CD4-positive, alpha-beta T cell treated with Interleukin-17A for 1 hour (primary cell): ENCODE measurements at regions not wholly inside any gene's neighbourhood (a gene's known extent, or its start where the extent isn't known, plus 50 kb on each side); places are given as distances from the start of the nearest gene placed in this dataset.

Source experiments
- DNase-seq: peaks from one replicate; pipeline ENCODE4 v3.0.0-alpha.2; 2020

DNA sequence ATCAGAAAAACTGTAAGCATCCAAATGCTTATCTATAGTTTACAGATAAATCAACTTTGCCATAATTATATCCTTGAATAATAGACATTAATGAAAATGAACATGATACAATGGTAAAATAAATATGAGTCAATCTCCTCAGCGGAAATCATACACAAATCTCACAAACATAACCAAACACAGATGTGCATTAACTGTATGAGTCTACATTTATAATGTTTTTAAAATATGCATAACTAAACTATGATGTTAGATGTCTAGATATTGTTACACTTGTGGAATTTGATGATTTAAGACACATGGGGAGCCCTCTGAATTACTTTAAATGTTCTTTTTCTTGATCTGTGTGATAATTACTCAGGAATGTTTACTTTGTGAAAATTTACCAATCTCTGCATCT is 951.2 kb downstream of the TECRL start:
- no peak for DNase-seq

- no peak for DNase-seq
Observed at GRCh38 chr4:63440236-63440635, 969.0 kb downstream of the TECRL start.

- DNase-seq, result no peak
Observed at GRCh38 chr4:63430105-63430504, 979.1 kb downstream of the TECRL start.

DNA sequence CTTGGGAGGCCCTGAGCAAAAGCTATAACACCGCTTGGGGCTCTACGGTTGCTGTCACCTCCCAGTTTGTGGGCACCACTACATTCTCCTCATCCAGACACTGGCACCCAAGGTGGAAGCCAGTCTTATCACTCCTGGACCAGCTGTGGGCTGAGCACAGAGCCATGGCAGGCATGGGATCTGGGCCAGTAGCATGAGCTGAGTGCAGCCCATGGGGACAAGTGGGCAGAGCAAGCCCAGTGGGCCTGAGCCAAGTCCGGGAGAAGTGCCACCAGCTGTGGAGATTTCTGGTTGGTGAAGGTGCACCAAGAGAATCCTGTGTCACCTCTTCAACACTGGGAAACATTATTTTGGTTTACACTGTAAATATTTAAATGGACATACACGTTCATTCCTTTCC is 1013.0 kb downstream of the TECRL start:
- DNase-seq, result no peak

GRCh38 chr4:63393544-63393943 is 1015.7 kb downstream of the TECRL start:
- DNase-seq, result no peak

GRCh38 chr4:63379750-63380522 is 1029.3 kb downstream of the TECRL start:
- no peak for DNase-seq

DNA sequence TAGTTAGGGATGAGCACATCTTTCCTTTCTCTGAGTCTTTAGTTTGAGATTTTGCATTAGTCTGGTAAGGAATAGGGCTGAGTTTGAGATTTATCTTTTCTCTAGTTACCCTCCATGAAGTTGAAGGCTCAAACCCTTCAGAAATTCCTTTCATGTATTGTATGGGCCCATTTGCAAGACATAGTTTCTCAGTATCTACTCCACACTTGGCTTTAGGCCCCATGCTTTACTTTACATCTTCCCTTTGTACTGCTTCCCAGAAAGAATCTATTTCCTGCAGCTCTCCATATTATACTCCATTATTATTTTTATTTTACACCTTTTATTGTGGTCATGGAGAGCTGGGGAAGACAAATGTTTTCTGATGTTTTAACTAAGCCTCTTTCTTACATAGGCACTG is 1038.2 kb downstream of the TECRL start:
- DNase-seq, result no peak

- no peak for DNase-seq
Observed at GRCh38 chr4:63361628-63362027, 1047.6 kb downstream of the TECRL start.

GRCh38 chr4:63361066-63361465 is 1048.2 kb downstream of the TECRL start:
- DNase-seq, result no peak

GRCh38 chr4:63349674-63350025 is 1059.6 kb downstream of the TECRL start:
- DNase-seq, result no peak

DNA sequence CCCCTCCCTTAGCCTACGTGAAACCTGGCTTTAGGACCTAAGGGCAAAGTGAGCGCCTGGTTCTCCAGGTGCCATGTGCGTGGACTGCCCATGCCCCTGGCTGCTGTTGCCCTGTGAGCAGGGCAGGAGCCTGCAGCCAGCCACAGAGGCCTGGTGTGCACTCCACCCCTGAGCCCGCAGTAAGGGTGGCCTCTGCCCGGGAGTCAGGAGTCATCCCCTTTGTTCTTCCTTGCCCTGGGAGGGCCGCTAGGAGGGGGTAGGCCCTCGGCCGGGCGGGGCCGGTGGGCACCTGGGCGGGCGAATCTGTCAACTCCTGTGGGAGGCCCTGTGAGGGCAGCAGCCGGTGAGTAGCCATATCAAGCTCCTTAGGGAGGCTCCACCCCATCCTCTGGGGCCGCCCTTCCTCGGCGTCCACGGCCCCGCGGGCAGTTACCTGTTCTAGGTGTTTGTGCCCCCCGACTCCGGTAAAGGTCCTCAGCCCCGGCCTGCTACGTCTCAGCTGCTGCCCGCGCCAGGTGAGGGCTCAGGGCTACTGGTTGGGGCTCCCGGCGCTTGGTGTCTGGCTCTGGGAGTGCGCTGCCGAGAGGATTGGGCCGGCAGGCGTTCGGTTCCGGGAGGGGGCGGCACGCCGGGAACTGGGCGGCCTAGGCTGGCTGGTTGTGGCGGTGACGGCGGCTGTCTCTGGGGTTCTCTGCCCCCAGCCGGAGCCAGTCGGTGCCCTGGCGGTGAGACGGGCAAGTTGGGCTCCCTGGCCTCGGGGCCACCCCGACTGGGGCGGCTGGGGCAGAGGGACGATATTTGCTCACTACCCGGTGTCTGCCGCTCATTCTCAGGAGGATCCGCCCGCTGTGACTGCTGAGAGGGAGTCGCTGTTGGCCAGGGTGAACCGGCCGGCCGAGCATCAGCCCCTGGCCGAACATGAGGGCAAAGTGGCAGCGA is 1060.2 kb downstream of the TECRL start:
- DNase-seq, result no peak

DNA sequence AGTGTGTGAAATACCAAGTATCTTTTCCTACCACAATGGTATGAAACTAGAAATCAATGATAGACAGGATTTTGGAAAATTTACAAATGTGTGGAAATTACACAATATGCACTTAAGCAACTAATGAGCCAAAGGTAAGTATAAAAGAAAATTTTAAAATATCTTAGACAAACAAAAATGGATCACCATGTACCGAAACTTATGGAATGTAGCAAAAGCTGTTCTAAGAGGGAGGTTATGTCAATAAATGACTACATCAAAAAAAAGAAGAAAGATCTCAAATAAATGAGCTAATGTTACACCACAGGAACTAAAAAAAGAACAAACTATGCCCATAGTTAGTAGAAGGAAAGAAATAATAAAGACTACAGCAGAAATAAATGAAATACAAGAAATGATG is 1084.1 kb downstream of the TECRL start:
- no peak for DNase-seq

DNA sequence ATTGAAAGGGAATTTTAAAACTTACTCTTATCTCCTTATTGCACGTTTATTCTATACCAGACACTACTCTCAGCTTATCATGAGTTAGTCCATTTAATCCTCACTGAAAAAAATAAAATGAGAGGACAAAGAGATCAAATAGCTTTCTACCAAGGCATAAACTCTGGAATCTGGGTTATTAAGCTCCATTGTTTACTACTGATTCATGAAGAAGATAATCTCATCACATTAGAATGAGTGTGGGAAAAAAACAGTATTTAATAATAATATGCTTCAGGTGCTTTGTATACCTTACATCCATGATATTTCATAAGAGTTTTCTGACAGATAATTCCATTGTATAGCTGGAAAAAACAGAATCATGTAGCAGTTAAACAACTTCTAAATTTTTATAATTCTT is 1092.6 kb downstream of the TECRL start:
- DNase-seq, result no peak

GRCh38 chr4:63315651-63316050 is 1093.6 kb downstream of the TECRL start:
- DNase-seq, result no peak

- DNase-seq, result no peak
Observed at GRCh38 chr4:63308697-63309096, 1100.6 kb downstream of the TECRL start.

- no peak for DNase-seq
Observed at GRCh38 chr4:63302792-63303191, 1106.5 kb downstream of the TECRL start.

DNA sequence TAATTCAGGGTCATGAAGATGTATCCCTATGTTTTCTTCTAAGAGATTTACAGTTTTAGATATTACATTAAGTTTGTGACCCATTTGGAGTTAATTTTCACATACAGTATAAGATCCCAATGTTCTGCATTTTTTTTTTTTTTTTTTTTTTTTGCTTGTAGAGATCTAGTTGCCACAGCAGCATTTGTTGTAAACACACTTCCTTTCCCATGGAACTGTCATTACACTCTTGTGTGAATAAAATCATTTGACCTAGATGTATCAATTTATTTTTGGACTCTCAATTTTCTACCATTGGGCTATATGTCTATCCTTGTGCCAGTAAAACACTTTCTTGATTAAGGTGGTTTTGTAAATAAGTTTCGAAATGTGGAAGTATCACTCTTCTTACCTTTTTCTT is 1107.2 kb downstream of the TECRL start:
- DNase-seq, result no peak

GRCh38 chr4:63296773-63297172 is 1112.5 kb downstream of the TECRL start:
- DNase-seq, result no peak

- no peak for DNase-seq
Observed at GRCh38 chr4:63275491-63275890, 1133.8 kb downstream of the TECRL start.

GRCh38 chr4:63269156-63269555 is 1140.1 kb downstream of the TECRL start:
- DNase-seq, result no peak

- DNase-seq, result no peak
Observed at GRCh38 chr4:63233671-63234070, 1175.6 kb downstream of the TECRL start.

DNA sequence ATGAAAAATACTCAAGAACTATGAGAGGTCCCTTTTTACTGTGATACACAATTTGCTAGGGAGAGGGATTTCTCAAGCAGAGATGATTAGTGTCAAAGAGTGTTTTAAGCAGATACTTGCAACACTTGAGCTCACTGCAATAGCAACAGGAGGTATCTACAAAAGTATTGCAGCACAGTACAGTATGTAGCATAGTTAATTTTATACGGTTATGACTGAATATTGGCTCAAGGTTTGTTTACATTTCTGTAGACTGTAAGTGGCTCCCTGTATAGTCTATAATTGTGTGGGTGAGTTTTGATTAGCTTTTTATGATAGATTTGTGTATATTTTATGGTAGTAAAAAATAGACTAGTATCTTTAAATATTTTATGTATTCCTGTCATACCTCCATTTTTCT is 1177.2 kb downstream of the TECRL start:
- DNase-seq, result no peak

- no peak for DNase-seq
Observed at GRCh38 chr4:63226229-63226628, 1183.0 kb downstream of the TECRL start.

DNA sequence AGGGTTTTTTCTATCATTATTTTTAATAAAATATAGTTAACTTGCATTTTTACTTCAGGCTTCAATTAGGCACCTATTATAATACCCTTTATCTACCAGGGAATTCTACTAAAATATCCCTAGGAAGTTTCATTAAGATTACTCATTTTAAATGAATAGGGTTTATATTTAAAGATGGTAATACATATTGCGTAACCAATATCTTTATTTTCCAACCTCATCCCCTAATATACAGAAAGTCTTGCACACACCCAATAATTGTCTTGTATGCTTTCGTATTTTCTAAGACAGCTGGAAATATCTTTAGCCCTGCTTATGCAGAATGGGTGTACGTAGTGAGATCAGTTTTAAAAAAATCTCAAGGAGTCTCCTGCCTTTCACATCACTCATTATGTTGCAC is 1186.8 kb downstream of the TECRL start:
- DNase-seq, result no peak
